ENCODE measurements at regions not wholly inside any gene's neighbourhood (a gene's known extent, or its start where the extent isn't known, plus 50 kb on each side); places are given as distances from the start of the nearest gene placed in this dataset.

DNA sequence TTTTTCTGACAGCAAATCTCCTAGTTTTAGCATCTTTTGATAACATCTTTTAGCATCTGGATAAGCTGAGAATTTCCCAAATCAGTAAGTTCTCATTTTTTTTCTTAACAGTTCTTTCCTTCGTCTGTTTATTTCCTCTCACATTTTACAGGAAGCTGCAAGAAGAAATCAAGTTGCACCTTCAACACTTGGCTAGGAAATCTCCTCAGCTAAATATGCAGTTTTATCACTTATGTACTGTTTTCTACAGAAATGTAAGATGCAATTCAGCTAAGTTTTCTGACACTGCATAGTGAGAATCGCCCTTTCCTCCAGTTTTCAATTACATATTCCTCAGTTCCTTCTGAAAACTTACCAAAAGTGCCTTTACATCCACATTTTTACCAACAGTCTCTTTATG is 59.0 kb upstream of the MSX2 start:
- DNase-seq = no peak

DNA sequence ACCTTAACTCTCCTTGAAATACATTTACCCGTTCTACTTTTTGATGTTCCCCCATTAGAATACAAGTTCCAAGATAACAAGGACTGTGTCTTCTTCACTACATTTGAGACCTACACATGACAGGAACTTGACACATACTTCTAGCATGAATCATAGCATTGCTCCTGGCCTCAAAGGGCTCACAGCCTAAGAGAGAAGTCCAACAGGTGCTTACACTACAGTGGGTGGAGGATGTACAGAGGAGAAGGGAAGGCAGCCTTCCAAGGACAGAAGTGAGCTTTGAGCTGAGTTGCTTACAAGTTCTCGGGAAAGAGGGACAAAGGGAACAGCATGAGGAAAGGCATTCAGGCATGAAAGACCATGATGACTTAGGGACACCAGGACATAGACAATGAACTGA is 56.9 kb upstream of the MSX2 start:
- no peak for DNase-seq

DNA sequence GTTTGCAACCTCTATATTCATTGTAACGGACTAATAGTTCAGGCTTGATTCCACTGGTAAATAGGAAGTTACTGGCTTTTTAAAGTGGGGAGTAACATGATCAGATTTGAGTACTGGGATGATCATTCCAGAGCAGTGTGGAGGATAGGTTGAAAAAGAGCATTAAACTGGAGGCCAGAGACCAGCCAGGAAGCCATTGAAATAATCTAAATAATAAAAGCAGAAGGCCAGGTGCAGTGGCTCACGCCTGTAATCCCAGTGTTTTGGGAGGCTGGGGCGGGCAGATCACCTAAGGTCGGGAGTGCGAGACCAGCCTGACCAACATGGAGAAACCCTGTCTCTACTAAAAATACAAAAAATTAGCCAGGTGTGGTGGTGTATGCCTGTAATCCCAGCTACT is 56.0 kb upstream of the MSX2 start:
- DNase-seq = no peak

All from activated CD8-positive, alpha-beta memory T cell treated with anti-CD3 and anti-CD28 coated beads, Interleukin-2, amount 50 U/mL, for 48 hours (primary cell).